Gastrocnemius medialis (tissue), 4 donors: ENCODE measurements at regions not wholly inside any gene's neighbourhood (a gene's known extent, or its start where the extent isn't known, plus 50 kb on each side); places are given as distances from the start of the nearest gene placed in this dataset.

Experiments used
- ATAC-seq, 2 donors: fragments of 150-250 bp; one replicate each; pipeline ENCODE4 v1.9.1; 2016
- DNase-seq, 2 donors: peaks; one replicate each; pipeline ENCODE4 v3.0.0-alpha.2; 2019
- H3K27ac ChIP-seq, 4 donors: fragments of 200-600 bp; sonication (generic); 1 replicate in 1 of 4; 2 replicates in 3 of 4; pipeline ENCODE4 v1.5.1; 2016 to 2018; ENCODE audit warnings: mild to moderate bottlenecking in 2 of 4, moderate library complexity in 1 of 4
- H3K27me3 ChIP-seq, 3 donors: fragments of 200-600 bp; sonication (generic) in 2 of 3; 1 replicate in 1 of 3; 2 replicates in 2 of 3; pipeline versions ENCODE4 v1.5.1 to v1.6.0; 2016 to 2019; ENCODE audit warnings: mild to moderate bottlenecking in 1 of 3, moderate library complexity in 1 of 3
- H3K36me3 ChIP-seq, 2 donors: fragments of 200-600 bp; sonication (generic) in 1 of 2; one replicate each; pipeline ENCODE4 v1.5.1; 2017 to 2018
- H3K4me1 ChIP-seq, 2 donors: fragments of 200-600 bp; sonication (generic) in 1 of 2; one replicate each; pipeline ENCODE4 v1.5.1; 2016 to 2017; ENCODE audit warnings: mild to moderate bottlenecking in 2 of 2
- H3K4me3 ChIP-seq, 4 donors: fragments of 200-600 bp; sonication (generic) in 3 of 4; 1 replicate in 1 of 4; 2 replicates in 3 of 4; pipeline ENCODE4 v1.5.1; 2016 to 2019; ENCODE audit warnings: mild to moderate bottlenecking in 2 of 4
- H3K9me3 ChIP-seq, 3 donors: fragments of 200-600 bp; sonication (generic) in 2 of 3; 1 replicate in 1 of 3; 2 replicates in 2 of 3; pipeline ENCODE4 v1.5.1; 2016 to 2019
- CTCF ChIP-seq, 5 experiments: fragments of 450-650 bp in 3 of 5; fragments of 200-600 bp in 2 of 5; sonication (generic) in 2 of 5; IDR thresholded peaks in 4 of 5; conservative IDR thresholded peaks in 1 of 5; 1 replicate in 4 of 5; 2 replicates in 1 of 5; pipeline ENCODE4 v1.5.1; 2016 to 2019; ENCODE audit warnings: antibody characterized with exemption in 5 of 5, mild to moderate bottlenecking in 3 of 5, moderate library complexity in 3 of 5
- POLR2A ChIP-seq, 2 donors: fragments of 450-650 bp; IDR thresholded peaks; one replicate each; pipeline ENCODE4 v1.6.1; 2017; ENCODE audit warnings: antibody characterized with exemption in 2 of 2, mild to moderate bottlenecking in 2 of 2, moderate library complexity in 2 of 2
- in situ Hi-C, 4 donors: fragments of 200-750 bp; cut with MboI; loops; one replicate each; pipeline versions ENCODE4 v1.15.0 to v1.8.0; 2017; ENCODE audit warnings: low sequenced_read_pairs in 4 of 4
- intact Hi-C: fragments of 100-400 bp; cut with DNase I; formaldehyde crosslinking; loops from one replicate; pipeline ENCODE4 v1.15.1; 2023; ENCODE audit warnings: low total_unique reads

- in situ Hi-C loops: no loop called here
- H3K9me3 ChIP-seq: no peaks in the 10 kb centered on the region
- ATAC-seq (no peak), DNase-seq (no peak)
- H3K27me3 ChIP-seq: no peaks in the 10 kb centered on the region
- no peak for TF ChIP-seq CTCF (IDR thresholded peaks at IDR 0.05 in 4 of 5, conservative IDR thresholded peaks at IDR 0.05 in 1 of 5)
- TF ChIP-seq POLR2A (IDR thresholded peaks at IDR 0.05): no peak
- intact Hi-C loops: no loop called here
- no peak overlapping the region for H3K4me3 ChIP-seq
- no peaks in the 10 kb centered on the region for H3K36me3 ChIP-seq
- no peaks in the 10 kb centered on the region for H3K4me1 ChIP-seq
- no peak overlapping the region for H3K27ac ChIP-seq
Measured at GRCh38 chr10:28920091-28920490, 242.8 kb downstream of the BAMBI start.

GRCh38 chr10:28922127-28922526 is 244.8 kb downstream of the BAMBI start:
- ATAC-seq: no peak
- intact Hi-C loops (no loop called here), in situ Hi-C loops (no loop called here)
- Histone ChIP-seq H3K4me1 (no peaks in the 10 kb centered on the region), H3K27ac (no peak overlapping the region), H3K4me3 (no peak overlapping the region), H3K9me3 (no peaks in the 10 kb centered on the region), H3K36me3 (no peaks in the 10 kb centered on the region), H3K27me3 (no peaks in the 10 kb centered on the region)
- TF ChIP-seq POLR2A (IDR thresholded peaks at IDR 0.05): no peak
- TF ChIP-seq CTCF (IDR thresholded peaks at IDR 0.05 in 4 of 5, conservative IDR thresholded peaks at IDR 0.05 in 1 of 5): no peak
- no peak for DNase-seq

GRCh38 chr10:28922861-28923260 is 245.5 kb downstream of the BAMBI start:
- Histone ChIP-seq H3K27me3 (no peaks in the 10 kb centered on the region), H3K27ac (no peak overlapping the region), H3K4me1 (no peaks in the 10 kb centered on the region), H3K9me3 (no peaks in the 10 kb centered on the region), H3K4me3 (no peak overlapping the region), H3K36me3 (no peaks in the 10 kb centered on the region)
- intact Hi-C loops (no loop called here), in situ Hi-C loops (no loop called here)
- ATAC-seq (no peak), DNase-seq (no peak)
- TF ChIP-seq CTCF (IDR thresholded peaks at IDR 0.05 in 4 of 5, conservative IDR thresholded peaks at IDR 0.05 in 1 of 5): no peak
- TF ChIP-seq POLR2A (IDR thresholded peaks at IDR 0.05): no peak

GRCh38 chr10:28924717-28925116 is 247.4 kb downstream of the BAMBI start:
- intact Hi-C loops: no loop called here
- ATAC-seq (peak in 1 of 2 donors; percentile 16), DNase-seq (no peak)
- TF ChIP-seq CTCF (IDR thresholded peaks at IDR 0.05 in 4 of 5, conservative IDR thresholded peaks at IDR 0.05 in 1 of 5) (no peak), POLR2A (IDR thresholded peaks at IDR 0.05) (no peak)
- H3K4me1 ChIP-seq: no peaks in the 10 kb centered on the region
- H3K4me3 ChIP-seq: peak overlapping the region in 3 of 4 donors; percentile 33 to 42 (median 33)
- H3K9me3 ChIP-seq: no peaks in the 10 kb centered on the region
- no peaks in the 10 kb centered on the region for H3K36me3 ChIP-seq
- H3K27ac ChIP-seq: no peak overlapping the region
- in situ Hi-C loops: no loop called here
- no peaks in the 10 kb centered on the region for H3K27me3 ChIP-seq

- Histone ChIP-seq H3K4me1 (no peaks in the 10 kb centered on the region), H3K4me3 (peak overlapping the region; percentile 33 to 42 (median 36)), H3K27ac (no peak overlapping the region), H3K27me3 (no peaks in the 10 kb centered on the region), H3K36me3 (no peaks in the 10 kb centered on the region), H3K9me3 (no peaks in the 10 kb centered on the region)
- intact Hi-C loops (no loop called here), in situ Hi-C loops (no loop called here)
- DNase-seq (no peak), ATAC-seq (peak in 1 of 2 donors; percentile 69)
- TF ChIP-seq CTCF (IDR thresholded peaks at IDR 0.05 in 4 of 5, conservative IDR thresholded peaks at IDR 0.05 in 1 of 5) (no peak), POLR2A (IDR thresholded peaks at IDR 0.05) (no peak)
Measured at GRCh38 chr10:28925121-28925663, 247.9 kb downstream of the BAMBI start.
